Suprapubic skin (tissue), 4 donors: ENCODE measurements at regions not wholly inside any gene's neighbourhood (a gene's known extent, or its start where the extent isn't known, plus 50 kb on each side); places are given as distances from the start of the nearest gene placed in this dataset.

Source experiments
- DNase-seq, 2 donors: peaks; one replicate each; pipeline ENCODE4 v3.0.0-alpha.2; 2019; ENCODE audit warnings: low spot score in 2 of 2
- H3K27ac ChIP-seq: fragments of 200-600 bp; sonication (generic); one replicate; pipeline ENCODE4 v1.5.1; 2019
- H3K27me3 ChIP-seq: fragments of 200-600 bp; sonication (generic); one replicate; pipeline ENCODE4 v1.5.1; 2019
- H3K36me3 ChIP-seq: fragments of 200-600 bp; sonication (generic); one replicate; pipeline ENCODE4 v1.5.1; 2019
- H3K4me1 ChIP-seq: fragments of 200-600 bp; sonication (generic); one replicate; pipeline ENCODE4 v1.5.1; 2019
- H3K4me3 ChIP-seq: fragments of 200-600 bp; sonication (generic); one replicate; pipeline ENCODE4 v1.5.1; 2019; ENCODE audit warnings: mild to moderate bottlenecking
- H3K9me3 ChIP-seq: fragments of 200-600 bp; sonication (generic); one replicate; pipeline ENCODE4 v1.5.1; 2019
- CTCF ChIP-seq, 2 donors: fragments of 200-600 bp in 1 of 2; fragments of 450-650 bp in 1 of 2; sonication (generic) in 1 of 2; IDR thresholded peaks; one replicate each; pipeline ENCODE4 v1.5.1; 2016 to 2019; ENCODE audit warnings: antibody characterized with exemption in 2 of 2, mild to moderate bottlenecking in 1 of 2, moderate library complexity in 1 of 2
- EP300 ChIP-seq: sonication (generic); formaldehyde crosslinking; IDR thresholded peaks from one replicate; pipeline ENCODE4 v1.6.1; 2017; ENCODE audit warnings: antibody characterized with exemption
- POLR2A ChIP-seq, 2 donors: fragments of 450-650 bp; IDR thresholded peaks; one replicate each; pipeline ENCODE4 v1.6.1; 2017; ENCODE audit warnings: antibody characterized with exemption in 2 of 2, mild to moderate bottlenecking in 2 of 2, moderate library complexity in 2 of 2
- POLR2AphosphoS5 ChIP-seq, 3 donors: sonication (generic); formaldehyde crosslinking; IDR thresholded peaks; one replicate each; pipeline ENCODE4 v1.6.1; 2017; ENCODE audit warnings: antibody characterized with exemption in 3 of 3
- WGBS: methylation state at CpG from one replicate; pipeline ENCODE4 v1.1.5; 2018; 5-methylcytosine and 5-hydroxymethylcytosine counted together

- Histone ChIP-seq H3K36me3 (no peaks in the 10 kb centered on the region), H3K27ac (no peak overlapping the region), H3K4me3 (no peak overlapping the region), H3K27me3 (no peaks in the 10 kb centered on the region), H3K4me1 (peaks cover 20% of the 10 kb centered on the region), H3K9me3 (no peaks in the 10 kb centered on the region)
- WGBS = 70% methylated on average over 2 of the region's 2 CpGs
- TF ChIP-seq POLR2AphosphoS5 (IDR thresholded peaks at IDR 0.05) (no peak), CTCF (IDR thresholded peaks at IDR 0.05) (no peak), EP300 (no peak)
- DNase-seq = no peak
Measured at GRCh38 chr3:40976241-40976640, 223.1 kb upstream of the CTNNB1 start.

- Histone ChIP-seq H3K27ac (no peak overlapping the region), H3K36me3 (no peaks in the 10 kb centered on the region), H3K4me1 (no peaks in the 10 kb centered on the region), H3K4me3 (no peak overlapping the region), H3K27me3 (no peaks in the 10 kb centered on the region), H3K9me3 (no peaks in the 10 kb centered on the region)
- DNase-seq = no peak
- TF ChIP-seq CTCF (IDR thresholded peaks at IDR 0.05) (no peak), POLR2AphosphoS5 (IDR thresholded peaks at IDR 0.05) (no peak), POLR2A (IDR thresholded peaks at IDR 0.05) (no peak), EP300 (no peak)
- WGBS = 64% methylated on average over 2 of the region's 2 CpGs
Measured at GRCh38 chr3:40978442-40978841, 220.9 kb upstream of the CTNNB1 start.

- no peak overlapping the region for H3K27ac ChIP-seq
- no peak overlapping the region for H3K4me3 ChIP-seq
- no peaks in the 10 kb centered on the region for H3K27me3 ChIP-seq
- no peaks in the 10 kb centered on the region for H3K4me1 ChIP-seq
- 91% methylated on average over 3 of the region's 3 CpGs for WGBS
- no peaks in the 10 kb centered on the region for H3K36me3 ChIP-seq
- no peak for DNase-seq
- TF ChIP-seq POLR2AphosphoS5 (IDR thresholded peaks at IDR 0.05) (no peak), EP300 (no peak), CTCF (IDR thresholded peaks at IDR 0.05) (no peak), POLR2A (IDR thresholded peaks at IDR 0.05) (no peak)
- H3K9me3 ChIP-seq = no peaks in the 10 kb centered on the region
Measured at GRCh38 chr3:40979962-40980361, 219.3 kb upstream of the CTNNB1 start.

GRCh38 chr3:40980467-40980866 is 218.8 kb upstream of the CTNNB1 start:
- no peaks in the 10 kb centered on the region for H3K27me3 ChIP-seq
- H3K9me3 ChIP-seq = no peaks in the 10 kb centered on the region
- WGBS = 81% methylated on average over 4 of the region's 4 CpGs
- H3K27ac ChIP-seq = no peak overlapping the region
- TF ChIP-seq POLR2A (IDR thresholded peaks at IDR 0.05) = no peak
- no peak for TF ChIP-seq POLR2AphosphoS5 (IDR thresholded peaks at IDR 0.05)
- no peak for TF ChIP-seq CTCF (IDR thresholded peaks at IDR 0.05)
- TF ChIP-seq EP300 = no peak
- H3K4me1 ChIP-seq = no peaks in the 10 kb centered on the region
- no peak for DNase-seq
- no peak overlapping the region for H3K4me3 ChIP-seq
- no peaks in the 10 kb centered on the region for H3K36me3 ChIP-seq

- H3K9me3 ChIP-seq = no peaks in the 10 kb centered on the region
- no peaks in the 10 kb centered on the region for H3K27me3 ChIP-seq
- no peak overlapping the region for H3K4me3 ChIP-seq
- 50% methylated on average over 1 of the region's 2 CpGs for WGBS
- H3K27ac ChIP-seq = no peak overlapping the region
- H3K36me3 ChIP-seq = no peaks in the 10 kb centered on the region
- DNase-seq = no peak
- TF ChIP-seq EP300 = no peak
- TF ChIP-seq POLR2AphosphoS5 (IDR thresholded peaks at IDR 0.05) = no peak
- TF ChIP-seq CTCF (IDR thresholded peaks at IDR 0.05) = no peak
- no peak for TF ChIP-seq POLR2A (IDR thresholded peaks at IDR 0.05)
- no peaks in the 10 kb centered on the region for H3K4me1 ChIP-seq
Measured at GRCh38 chr3:40985195-40985594, 214.1 kb upstream of the CTNNB1 start.
